H9 (cell line): ENCODE measurements at regions not wholly inside any gene's neighbourhood (a gene's known extent, or its start where the extent isn't known, plus 50 kb on each side); places are given as distances from the start of the nearest gene placed in this dataset.

Source experiments
- DNase-seq: peaks from one replicate; pipeline ENCODE4 v3.0.0-alpha.2; 2017
- H2AFZ ChIP-seq: one replicate; pipeline ENCODE4 v1.6.1; 2013; ENCODE audit warnings: mild to moderate bottlenecking, low read length, control low read depth, moderate library complexity
- H2AK5ac ChIP-seq: 2 replicates; pipeline ENCODE4 v1.6.1; 2013; ENCODE audit warnings: low read length, control low read depth, mixed read lengths; ENCODE audit not compliant: insufficient read length
- H2BK120ac ChIP-seq: one replicate; pipeline ENCODE4 v1.6.1; 2013; ENCODE audit warnings: low read depth, mild to moderate bottlenecking, low read length, control low read depth, inconsistent platforms; ENCODE audit not compliant: poor library complexity, severe bottlenecking
- H2BK12ac ChIP-seq: 2 replicates; pipeline ENCODE4 v1.6.1; 2013; ENCODE audit warnings: low read length, control low read depth, mixed read lengths, low read depth; ENCODE audit not compliant: insufficient read length
- H2BK15ac ChIP-seq: 2 replicates; pipeline ENCODE4 v1.6.1; 2013; ENCODE audit warnings: low read depth, low read length, control low read depth
- H2BK20ac ChIP-seq: one replicate; pipeline ENCODE4 v1.6.1; 2013; ENCODE audit warnings: low read depth, mild to moderate bottlenecking, low read length, control low read depth, inconsistent platforms; ENCODE audit not compliant: poor library complexity, severe bottlenecking
- H2BK5ac ChIP-seq: 2 replicates; pipeline ENCODE4 v1.6.1; 2013; ENCODE audit warnings: low read length, control low read depth, mixed read lengths; ENCODE audit not compliant: insufficient read length
- H3K14ac ChIP-seq: 2 replicates; pipeline ENCODE4 v1.6.1; 2013; ENCODE audit warnings: low read length, control low read depth; ENCODE audit not compliant: insufficient read depth
- H3K18ac ChIP-seq: 2 replicates; pipeline ENCODE4 v1.6.1; 2013; ENCODE audit warnings: low read depth, mild to moderate bottlenecking, mixed read lengths, low read length, control low read depth; ENCODE audit not compliant: insufficient read length
- H3K23ac ChIP-seq: 2 replicates; pipeline ENCODE4 v1.6.1; 2013; ENCODE audit warnings: low read length, control low read depth, mixed read lengths, low read depth; ENCODE audit not compliant: insufficient read length
- H3K23me2 ChIP-seq: 2 replicates; pipeline ENCODE4 v1.6.1; 2013; ENCODE audit warnings: low read depth, mild to moderate bottlenecking, mixed read lengths, low read length, control low read depth; ENCODE audit not compliant: insufficient read length, poor library complexity, severe bottlenecking
- H3K27ac ChIP-seq: 2 replicates; pipeline ENCODE4 v1.5.1; 2013; ENCODE audit warnings: low read length, control low read depth, mixed read lengths, low read depth; ENCODE audit not compliant: insufficient read length
- H3K27me3 ChIP-seq: 2 replicates; pipeline ENCODE4 v1.6.1; 2013; ENCODE audit warnings: low read length, control low read depth, inconsistent platforms; ENCODE audit not compliant: insufficient read depth
- H3K4ac ChIP-seq: 2 replicates; pipeline ENCODE4 v1.6.1; 2013; ENCODE audit warnings: low read depth, mild to moderate bottlenecking, control low read depth, inconsistent platforms, low read length, moderate library complexity
- H3K4me1 ChIP-seq: 2 replicates; pipeline ENCODE4 v1.6.1; 2013; ENCODE audit warnings: low read length, control low read depth, inconsistent platforms; ENCODE audit not compliant: insufficient read depth
- H3K4me2 ChIP-seq: 2 replicates; pipeline ENCODE4 v1.6.1; 2013; ENCODE audit warnings: low read length, control low read depth, mixed read lengths; ENCODE audit not compliant: insufficient read length, insufficient read depth
- H3K56ac ChIP-seq: 2 replicates; pipeline ENCODE4 v1.6.1; 2013; ENCODE audit warnings: low read depth, mild to moderate bottlenecking, mixed read lengths, low read length, control low read depth; ENCODE audit not compliant: insufficient read length
- H3K79me1 ChIP-seq: 2 replicates; pipeline ENCODE4 v1.6.1; 2013; ENCODE audit warnings: low read depth, mild to moderate bottlenecking, moderate library complexity, low read length, control low read depth, inconsistent platforms; ENCODE audit not compliant: insufficient read depth, poor library complexity, severe bottlenecking
- H3K79me2 ChIP-seq: 2 replicates; pipeline ENCODE4 v1.6.1; 2013; ENCODE audit warnings: low read length, control low read depth, inconsistent platforms; ENCODE audit not compliant: insufficient read depth
- H3K9ac ChIP-seq: 2 replicates; pipeline ENCODE4 v1.6.1; 2013; ENCODE audit warnings: low read length, control low read depth, mixed read lengths; ENCODE audit not compliant: insufficient read length; ENCODE audit errors: extremely low read depth
- H3K9me3 ChIP-seq: one replicate; pipeline ENCODE4 v1.6.1; 2013; ENCODE audit warnings: low read depth, low read length, inconsistent platforms; ENCODE audit not compliant: control insufficient read depth
- H3T11ph ChIP-seq: one replicate; pipeline ENCODE4 v1.6.1; 2013; ENCODE audit warnings: mild to moderate bottlenecking, low read length, control low read depth, inconsistent platforms
- H4K20me1 ChIP-seq: one replicate; pipeline ENCODE4 v1.6.1; 2013; ENCODE audit not compliant: control insufficient read depth, insufficient read length, insufficient read depth
- H4K5ac ChIP-seq: 2 replicates; pipeline ENCODE4 v1.6.1; 2013; ENCODE audit warnings: low read depth, mild to moderate bottlenecking, mixed read lengths, low read length, control low read depth; ENCODE audit not compliant: insufficient read length
- H4K8ac ChIP-seq: replicated peaks from 2 replicates; pipeline ENCODE4 v1.6.1; 2013; ENCODE audit warnings: low read length, control low read depth, mixed read lengths, low read depth; ENCODE audit not compliant: insufficient read length
- H4K91ac ChIP-seq: 2 replicates; pipeline ENCODE4 v1.6.1; 2013; ENCODE audit warnings: low read depth, mild to moderate bottlenecking, moderate library complexity, mixed read lengths, low read length, control low read depth; ENCODE audit not compliant: insufficient read length
- H3K27ac Mint-ChIP-seq, 3 experiments: 2 replicates in 2 of 3; 3 replicates in 1 of 3; pipeline ENCODE4 v1.8.0; 2020 to 2021; ENCODE audit warnings: mixed read lengths in 3 of 3, mild to moderate bottlenecking in 1 of 3, moderate library complexity in 1 of 3
- H3K27me3 Mint-ChIP-seq: 2 replicates; pipeline ENCODE4 v1.8.0; 2021; ENCODE audit warnings: low read depth, mild to moderate bottlenecking, moderate library complexity, mixed read lengths
- H3K36me3 Mint-ChIP-seq, 3 experiments: 2 replicates in 2 of 3; 3 replicates in 1 of 3; pipeline ENCODE4 v1.8.0; 2020 to 2021; ENCODE audit warnings: low read depth in 3 of 3, mixed read lengths in 3 of 3; ENCODE audit not compliant: insufficient read depth in 1 of 3
- H3K4me1 Mint-ChIP-seq, 2 experiments: 2 replicates each; pipeline ENCODE4 v1.8.0; 2020; ENCODE audit warnings: mixed read lengths in 2 of 2
- H3K4me3 Mint-ChIP-seq, 2 experiments: 2 replicates in 1 of 2; 3 replicates in 1 of 2; pipeline ENCODE4 v1.8.0; 2020 to 2021; ENCODE audit warnings: mild to moderate bottlenecking in 2 of 2, mixed read lengths in 2 of 2, moderate library complexity in 1 of 2
- H3K9me3 Mint-ChIP-seq, 2 experiments: 2 replicates in 1 of 2; 3 replicates in 1 of 2; pipeline ENCODE4 v1.8.0; 2020; ENCODE audit warnings: mild to moderate bottlenecking in 2 of 2, mixed read lengths in 2 of 2, moderate library complexity in 1 of 2
- CTCF ChIP-seq: fragments of 200-600 bp; sonication (generic); conservative IDR thresholded peaks from 3 replicates; pipeline ENCODE4 v1.8.0; 2021; ENCODE audit warnings: antibody characterized with exemption, mild to moderate bottlenecking

DNA sequence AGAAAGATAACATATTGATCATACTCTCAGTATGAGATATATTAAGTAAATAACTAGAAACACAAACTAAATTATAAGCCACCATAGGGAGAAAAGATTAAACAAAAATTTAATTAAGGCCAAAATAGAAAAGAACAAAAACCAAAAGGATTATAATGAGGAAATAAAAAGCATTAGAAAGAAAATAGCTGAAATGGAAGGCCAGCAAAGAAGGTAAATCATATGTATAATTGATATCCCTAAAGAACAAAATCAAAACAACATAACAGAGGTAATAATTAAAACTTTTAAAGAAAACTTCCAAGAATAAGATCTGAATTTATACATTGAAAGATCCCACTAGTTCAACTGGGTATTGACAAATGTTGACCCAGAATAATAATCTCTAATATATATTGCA lies 453.0 kb downstream of the LRRIQ3 start:
- H3K4ac ChIP-seq = no peak overlapping the region
- H3T11ph ChIP-seq = no peak overlapping the region
- H3K4me2 ChIP-seq = no peak overlapping the region

More for the DNA sequence above, 453.0 kb downstream of the LRRIQ3 start:
- H3K9me3 Mint-ChIP-seq = peaks cover 19 to 21% of the 10 kb centered on the region in 2 experiments
- Histone ChIP-seq H4K5ac (no peak overlapping the region), H3K79me2 (no peaks in the 10 kb centered on the region), H2BK15ac (no peak overlapping the region), H2AFZ (no peak overlapping the region), H4K91ac (no peak overlapping the region), H4K8ac (no peak overlapping the region), H2AK5ac (no peak overlapping the region), H2BK12ac (no peak overlapping the region), H2BK20ac (no peak overlapping the region), H3K79me1 (no peaks in the 10 kb centered on the region), H3K14ac (no peak overlapping the region), H3K27ac (no peak overlapping the region), H3K9me3 (no peaks in the 10 kb centered on the region), H2BK120ac (no peak overlapping the region), H3K56ac (no peak overlapping the region), H3K27me3 (no peaks in the 10 kb centered on the region), H3K23ac (no peak overlapping the region), H3K4me1 (no peaks in the 10 kb centered on the region), H3K23me2 (no peaks in the 10 kb centered on the region), H2BK5ac (no peak overlapping the region), H3K18ac (no peak overlapping the region), H3K9ac (no peak overlapping the region), H4K20me1 (no peaks in the 10 kb centered on the region)
- DNase-seq = no peak
- H3K27ac Mint-ChIP-seq = no peak overlapping the region
- TF ChIP-seq CTCF = no peak
- H3K4me3 Mint-ChIP-seq = no peak overlapping the region
- no peaks in the 10 kb centered on the region for H3K27me3 Mint-ChIP-seq
- no peaks in the 10 kb centered on the region for H3K4me1 Mint-ChIP-seq
- H3K36me3 Mint-ChIP-seq = peaks cover 4 to 23% (median 5%) of the 10 kb centered on the region in 3 experiments
